A673 (cell line): ENCODE measurements at regions not wholly inside any gene's neighbourhood (a gene's known extent, or its start where the extent isn't known, plus 50 kb on each side); places are given as distances from the start of the nearest gene placed in this dataset.

Experiments used
- CTCF ChIP-seq: fragments of 300-800, 200-600 bp; sonication (generic); conservative IDR thresholded peaks from 2 replicates; pipeline ENCODE4 v1.5.1; 2017; ENCODE audit warnings: low read depth, mild to moderate bottlenecking, antibody characterized with exemption, low read length, moderate library complexity, mixed read lengths
- EZH2 ChIP-seq: fragments of 200-600 bp; sonication (generic); IDR thresholded peaks from 2 replicates; pipeline ENCODE4 v1.6.1; 2017; ENCODE audit warnings: borderline replicate concordance, low read depth, mild to moderate bottlenecking, mixed read lengths, antibody characterized with exemption, low read length; ENCODE audit not compliant: poor library complexity, severe bottlenecking

GRCh38 chr11:22491555-22492225 lies 133.9 kb downstream of the FANCF start:
- no peak for TF ChIP-seq CTCF
- no peak for TF ChIP-seq EZH2
